BE2C (cell line): ENCODE measurements at regions not wholly inside any gene's neighbourhood (a gene's known extent, or its start where the extent isn't known, plus 50 kb on each side); places are given as distances from the start of the nearest gene placed in this dataset.
A peak's percentile ranks its signal among the peaks of the same experiment; 100 is the strongest.

ENCODE experiments used
- DNase-seq: peaks from one replicate; pipeline ENCODE4 v3.0.0-alpha.2; 2020
- H3K27me3 ChIP-seq: fragments of 250-450 bp; sonication (Bioruptor Pico); 2 replicates; pipeline ENCODE4 v1.5.1; 2020; ENCODE audit warnings: mild to moderate bottlenecking
- H3K36me3 ChIP-seq: fragments of 250-450 bp; sonication (Bioruptor Pico); 2 replicates; pipeline ENCODE4 v1.5.1; 2020; ENCODE audit warnings: mild to moderate bottlenecking
- H3K4me1 ChIP-seq: fragments of 250-450 bp; sonication (Bioruptor Pico); 2 replicates; pipeline ENCODE4 v1.5.1; 2020
- H3K4me3 ChIP-seq: 2 replicates; pipeline ENCODE4 v1.5.1; 2011; ENCODE audit warnings: low read depth, low read length
- H3K9me3 ChIP-seq: fragments of 250-450 bp; sonication (Bioruptor Pico); 2 replicates; pipeline ENCODE4 v1.5.1; 2020
- CTCF ChIP-seq: IDR thresholded peaks from 2 replicates; pipeline ENCODE4 v1.5.1; 2012; ENCODE audit warnings: mild to moderate bottlenecking, low read depth, low read length

GRCh38 chr15:70440416-70441138 lies 322.8 kb downstream of the UACA start:
- Histone ChIP-seq H3K9me3 (no peaks in the 10 kb centered on the region), H3K4me3 (no peak overlapping the region), H3K36me3 (no peaks in the 10 kb centered on the region), H3K27me3 (no peaks in the 10 kb centered on the region), H3K4me1 (peaks cover 13% of the 10 kb centered on the region)
- TF ChIP-seq CTCF = no peak
- no peak for DNase-seq

GRCh38 chr15:70439880-70440279 lies 323.5 kb downstream of the UACA start:
- DNase-seq = no peak
- no peak for TF ChIP-seq CTCF
- no peaks in the 10 kb centered on the region for H3K27me3 ChIP-seq
- H3K36me3 ChIP-seq = no peaks in the 10 kb centered on the region
- H3K9me3 ChIP-seq = no peaks in the 10 kb centered on the region
- H3K4me1 ChIP-seq = peaks cover 20% of the 10 kb centered on the region
- no peak overlapping the region for H3K4me3 ChIP-seq

GRCh38 chr15:70439304-70439877 lies 324.0 kb downstream of the UACA start:
- TF ChIP-seq CTCF = no peak
- no peaks in the 10 kb centered on the region for H3K9me3 ChIP-seq
- H3K4me3 ChIP-seq = no peak overlapping the region
- no peaks in the 10 kb centered on the region for H3K36me3 ChIP-seq
- no peaks in the 10 kb centered on the region for H3K27me3 ChIP-seq
- no peak for DNase-seq
- H3K4me1 ChIP-seq = peaks cover 23% of the 10 kb centered on the region

GRCh38 chr15:70438776-70439175 lies 324.6 kb downstream of the UACA start:
- Histone ChIP-seq H3K4me3 (no peak overlapping the region), H3K9me3 (no peaks in the 10 kb centered on the region), H3K27me3 (no peaks in the 10 kb centered on the region), H3K36me3 (no peaks in the 10 kb centered on the region), H3K4me1 (peaks cover 28% of the 10 kb centered on the region)
- TF ChIP-seq CTCF = no peak
- DNase-seq = no peak

- H3K36me3 ChIP-seq = no peaks in the 10 kb centered on the region
- 0 out of 2 replicates have a peak, but pooled peaks have one; percentile 8 for TF ChIP-seq CTCF
- H3K27me3 ChIP-seq = no peaks in the 10 kb centered on the region
- peak; percentile 30 for DNase-seq
- H3K4me1 ChIP-seq = peaks cover 32% of the 10 kb centered on the region
- H3K4me3 ChIP-seq = no peak overlapping the region
- H3K9me3 ChIP-seq = no peaks in the 10 kb centered on the region
These were observed 325.4 kb downstream of the UACA start for GRCh38 chr15:70437882-70438451.

- DNase-seq = no peak
- H3K9me3 ChIP-seq = no peaks in the 10 kb centered on the region
- no peaks in the 10 kb centered on the region for H3K36me3 ChIP-seq
- no peak overlapping the region for H3K4me3 ChIP-seq
- peaks cover 39% of the 10 kb centered on the region for H3K4me1 ChIP-seq
- no peak for TF ChIP-seq CTCF
- H3K27me3 ChIP-seq = no peaks in the 10 kb centered on the region
These were observed 326.3 kb downstream of the UACA start for GRCh38 chr15:70437089-70437488.
